Pancreas (tissue), 10 donors: ENCODE measurements at regions not wholly inside any gene's neighbourhood (a gene's known extent, or its start where the extent isn't known, plus 50 kb on each side); places are given as distances from the start of the nearest gene placed in this dataset.

ENCODE experiments used
- ATAC-seq, 4 donors: fragments of 200-7000 bp; cut with Tn5 transposase; one replicate each; pipeline versions ENCODE4 v1.8.0 to v1.9.1; 2020; ENCODE audit warnings: mild to moderate bottlenecking in 4 of 4, moderate library complexity in 4 of 4
- DNase-seq, 6 donors: peaks; one replicate each; pipeline ENCODE4 v3.0.0-alpha.2; 2020
- FAIRE-seq: peaks from 2 replicates; lab custom pipeline; 2012; peaks lifted over from hg19 to GRCh38; lab: Jason Lieb, UNC
- H3K27ac ChIP-seq, 4 donors: fragments of 200-600 bp; sonication (generic); 1 replicate in 3 of 4; 2 replicates in 1 of 4; pipeline versions ENCODE4 v1.5.0 to v1.8.0; 2020
- H3K27me3 ChIP-seq, 4 donors: fragments of 200-600 bp; one replicate each; pipeline ENCODE4 v1.8.0; 2021
- H3K36me3 ChIP-seq, 3 donors: fragments of 200-600 bp; sonication (generic) in 1 of 3; one replicate each; pipeline versions ENCODE4 v1.5.0 to v1.8.0; 2020 to 2021
- H3K4me1 ChIP-seq, 3 donors: fragments of 200-600 bp; one replicate each; pipeline ENCODE4 v1.8.0; 2021
- H3K4me3 ChIP-seq, 4 donors: fragments of 200-600 bp; sonication (generic) in 2 of 4; one replicate each; pipeline versions ENCODE4 v1.5.0 to v1.8.0; 2020 to 2021
- H3K9me3 ChIP-seq, 4 donors: fragments of 200-600 bp; one replicate each; pipeline ENCODE4 v1.8.0; 2021
- CTCF ChIP-seq, 4 donors: fragments of 200-600 bp; sonication (generic) in 3 of 4; IDR thresholded peaks; one replicate each; pipeline versions ENCODE4 v1.5.0 to v1.8.0; 2021; ENCODE audit warnings: antibody characterized with exemption in 4 of 4
- WGBS, 2 donors: extraction: QIAGEN DNeasy Blood & Tissue Kit; methylation state at CpG; one replicate each; pipeline ENCODE4 v1.1.7; 2013; 5-methylcytosine and 5-hydroxymethylcytosine counted together
- intact Hi-C, 3 donors: fragments of 100-400 bp; cut with DNase I; formaldehyde crosslinking; loops; one replicate each; pipeline versions ENCODE4 v1.11.1 to v1.14.2; 2022
- donor health status: healthy with polysubstance abuse.
- donor health status: DM: no; HTN: no; CAD: no; lungs with moderate emphysema.
- donor health status: DM: no; HTN: no; CAD: no.
- donor health status: control.
- donor health status: control.
- donor health status: Bipolar disorder and iron deficiency.
- donor health status: DM: yes; HTN: yes; CAD: no.
- donor health status: DM: no; HTN: no; CAD: no.
- donor health status: DM: no; HTN: no; CAD: no.
- donor health status: DM: yes; HTN: yes; CAD: no.

- ATAC-seq = peak in 1 of 4 donors; percentile 49
- DNase-seq = no peak
- Histone ChIP-seq H3K4me3 (no peak overlapping the region), H3K36me3 (no peaks in the 10 kb centered on the region), H3K27me3 (no peaks in the 10 kb centered on the region), H3K27ac (no peak overlapping the region), H3K9me3 (no peaks in the 10 kb centered on the region), H3K4me1 (no peaks in the 10 kb centered on the region)
- TF ChIP-seq CTCF (IDR thresholded peaks at IDR 0.05) = no peak
- WGBS, 2 donors = 26 to 42% methylated on average over 4 of the region's 4 CpGs
- intact Hi-C loops = no loop called here
- FAIRE-seq = no peak
These were observed 396.0 kb upstream of the DAB1 start for GRCh38 chr1:57819893-57820292.

- TF ChIP-seq CTCF (IDR thresholded peaks at IDR 0.05) = no peak
- whole genome bisulfite sequencing, 2 donors = 87 to 90% methylated on average over 3 of the region's 3 CpGs
- Histone ChIP-seq H3K9me3 (no peaks in the 10 kb centered on the region), H3K36me3 (no peaks in the 10 kb centered on the region), H3K4me1 (no peaks in the 10 kb centered on the region), H3K27ac (no peak overlapping the region), H3K4me3 (no peak overlapping the region), H3K27me3 (no peaks in the 10 kb centered on the region)
- no peak for FAIRE-seq
- intact Hi-C loops = no loop called here
- no peak for DNase-seq
- ATAC-seq = no peak
These were observed 379.7 kb upstream of the DAB1 start for GRCh38 chr1:57803586-57803985.

- no peaks in the 10 kb centered on the region for H3K4me1 ChIP-seq
- FAIRE-seq = no peak
- no peak for ATAC-seq
- no peak for TF ChIP-seq CTCF (IDR thresholded peaks at IDR 0.05)
- H3K36me3 ChIP-seq = no peaks in the 10 kb centered on the region
- intact Hi-C loops = no loop called here
- no peak overlapping the region for H3K27ac ChIP-seq
- WGBS, 2 donors = 71 to 90% methylated on average over 3 of the region's 3 CpGs
- H3K27me3 ChIP-seq = no peaks in the 10 kb centered on the region
- H3K9me3 ChIP-seq = no peaks in the 10 kb centered on the region
- no peak overlapping the region for H3K4me3 ChIP-seq
- no peak for DNase-seq
These were observed 376.5 kb upstream of the DAB1 start for GRCh38 chr1:57800376-57800775.

- Histone ChIP-seq H3K4me1 (no peaks in the 10 kb centered on the region), H3K36me3 (no peaks in the 10 kb centered on the region), H3K27ac (no peak overlapping the region), H3K27me3 (no peaks in the 10 kb centered on the region), H3K4me3 (no peak overlapping the region), H3K9me3 (no peaks in the 10 kb centered on the region)
- no peak for DNase-seq
- ATAC-seq = no peak
- 63 to 67% methylated on average over 4 of the region's 4 CpGs for WGBS, 2 donors
- FAIRE-seq = no peak
- no peak for TF ChIP-seq CTCF (IDR thresholded peaks at IDR 0.05)
- intact Hi-C loops = no loop called here
These were observed 375.7 kb upstream of the DAB1 start for GRCh38 chr1:57799490-57800115.

- DNase-seq (no peak), FAIRE-seq (no peak), ATAC-seq (no peak)
- no peak for TF ChIP-seq CTCF (IDR thresholded peaks at IDR 0.05)
- Histone ChIP-seq H3K36me3 (no peaks in the 10 kb centered on the region), H3K9me3 (no peaks in the 10 kb centered on the region), H3K4me1 (no peaks in the 10 kb centered on the region), H3K27me3 (no peaks in the 10 kb centered on the region), H3K4me3 (no peak overlapping the region), H3K27ac (no peak overlapping the region)
- intact Hi-C loops = no loop called here
- 28 to 52% methylated on average over 1 of the region's 1 CpG for WGBS, 2 donors
These were observed 374.7 kb upstream of the DAB1 start for GRCh38 chr1:57798543-57798942.
